ENCODE measurements at regions not wholly inside any gene's neighbourhood (a gene's known extent, or its start where the extent isn't known, plus 50 kb on each side); places are given as distances from the start of the nearest gene placed in this dataset.

DNA sequence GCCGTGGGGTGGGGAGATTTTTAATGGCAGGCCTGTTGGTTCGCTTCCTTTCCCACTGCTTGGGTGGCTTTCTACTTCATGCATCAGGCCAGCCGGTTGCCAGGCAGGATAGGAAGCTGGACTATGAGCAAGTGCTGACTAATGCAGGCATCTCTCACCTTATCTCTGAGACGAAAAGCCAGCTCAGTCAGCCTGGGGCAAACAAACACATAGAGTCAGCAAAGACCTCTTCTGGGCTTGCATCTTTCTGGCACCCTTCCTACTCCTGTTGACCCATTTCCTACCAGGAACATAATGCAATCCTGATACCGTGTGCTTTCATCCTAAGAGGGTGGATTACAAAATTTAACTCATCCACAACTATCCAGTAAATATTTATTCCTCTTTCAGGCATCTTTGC is 416.6 kb upstream of the MEX3C start:
- TF ChIP-seq, protein P1, sequence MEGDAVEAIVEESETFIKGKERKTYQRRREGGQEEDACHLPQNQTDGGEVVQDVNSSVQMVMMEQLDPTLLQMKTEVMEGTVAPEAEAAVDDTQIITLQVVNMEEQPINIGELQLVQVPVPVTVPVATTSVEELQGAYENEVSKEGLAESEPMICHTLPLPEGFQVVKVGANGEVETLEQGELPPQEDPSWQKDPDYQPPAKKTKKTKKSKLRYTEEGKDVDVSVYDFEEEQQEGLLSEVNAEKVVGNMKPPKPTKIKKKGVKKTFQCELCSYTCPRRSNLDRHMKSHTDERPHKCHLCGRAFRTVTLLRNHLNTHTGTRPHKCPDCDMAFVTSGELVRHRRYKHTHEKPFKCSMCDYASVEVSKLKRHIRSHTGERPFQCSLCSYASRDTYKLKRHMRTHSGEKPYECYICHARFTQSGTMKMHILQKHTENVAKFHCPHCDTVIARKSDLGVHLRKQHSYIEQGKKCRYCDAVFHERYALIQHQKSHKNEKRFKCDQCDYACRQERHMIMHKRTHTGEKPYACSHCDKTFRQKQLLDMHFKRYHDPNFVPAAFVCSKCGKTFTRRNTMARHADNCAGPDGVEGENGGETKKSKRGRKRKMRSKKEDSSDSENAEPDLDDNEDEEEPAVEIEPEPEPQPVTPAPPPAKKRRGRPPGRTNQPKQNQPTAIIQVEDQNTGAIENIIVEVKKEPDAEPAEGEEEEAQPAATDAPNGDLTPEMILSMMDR (IDR thresholded peaks at IDR 0.05; ENCODE audit: insufficient read depth, missing control alignments), result no peak
- no peak for DNase-seq (ENCODE audit: insufficient read length, low spot score)
- no peak for FAIRE-seq

DNA sequence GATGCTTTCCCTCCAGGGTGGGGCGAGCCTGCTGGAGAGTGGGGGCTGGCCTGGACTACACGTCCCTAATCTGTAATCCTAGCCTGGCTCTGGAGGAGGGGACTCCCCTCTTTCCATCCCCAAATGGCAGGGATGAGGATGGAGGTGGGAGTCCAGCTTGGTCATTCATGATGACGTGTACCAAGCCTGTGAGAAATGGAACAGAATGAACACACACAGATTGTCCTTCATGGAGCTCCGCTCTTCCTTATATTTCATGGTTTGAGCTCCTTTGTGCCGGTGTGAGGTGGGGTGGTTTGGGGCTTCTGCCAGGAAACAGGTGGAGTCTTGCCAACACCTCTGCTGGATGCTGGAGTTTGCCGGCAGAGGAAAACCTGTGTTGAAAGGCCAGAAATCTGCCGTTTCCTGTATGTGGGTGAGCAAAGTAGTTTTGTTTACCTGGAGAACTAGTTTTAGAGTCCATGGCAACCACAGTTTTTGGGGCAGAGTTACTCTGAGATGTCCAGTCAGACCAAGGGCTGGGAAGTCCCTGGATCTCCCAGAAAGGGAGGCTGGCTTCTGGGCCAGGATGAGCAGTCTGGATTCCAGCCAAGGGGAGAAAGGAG is 417.6 kb upstream of the MEX3C start:
- FAIRE-seq, result no peak
- no peak for DNase-seq (ENCODE audit: insufficient read length, low spot score)
- TF ChIP-seq, protein P1 (IDR thresholded peaks at IDR 0.05; ENCODE audit: insufficient read depth, missing control alignments), result no peak

DNA sequence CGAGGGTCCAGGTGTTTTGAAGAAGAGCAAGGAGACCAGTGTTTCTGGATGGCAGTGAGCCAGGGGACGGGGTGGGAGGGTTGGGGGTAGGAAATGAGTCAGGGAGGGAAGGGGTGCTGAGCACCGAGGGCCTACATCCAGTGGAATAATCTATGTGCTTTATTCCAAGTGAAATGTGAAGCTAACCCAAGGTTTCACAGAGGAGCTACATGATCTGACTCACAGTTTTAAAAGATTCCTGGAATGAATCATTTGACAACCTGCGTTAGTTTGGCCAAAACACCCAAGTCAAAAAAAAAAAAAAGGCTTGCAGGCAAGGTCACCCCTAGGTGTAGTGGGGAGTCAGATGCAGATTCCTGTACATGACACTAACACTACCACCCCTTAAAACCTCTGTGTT is 419.7 kb upstream of the MEX3C start:
- FAIRE-seq (no peak), DNase-seq (ENCODE audit: insufficient read length, low spot score) (no peak)
- TF ChIP-seq, protein P1 (IDR thresholded peaks at IDR 0.05; ENCODE audit: insufficient read depth, missing control alignments), result no peak

DNA sequence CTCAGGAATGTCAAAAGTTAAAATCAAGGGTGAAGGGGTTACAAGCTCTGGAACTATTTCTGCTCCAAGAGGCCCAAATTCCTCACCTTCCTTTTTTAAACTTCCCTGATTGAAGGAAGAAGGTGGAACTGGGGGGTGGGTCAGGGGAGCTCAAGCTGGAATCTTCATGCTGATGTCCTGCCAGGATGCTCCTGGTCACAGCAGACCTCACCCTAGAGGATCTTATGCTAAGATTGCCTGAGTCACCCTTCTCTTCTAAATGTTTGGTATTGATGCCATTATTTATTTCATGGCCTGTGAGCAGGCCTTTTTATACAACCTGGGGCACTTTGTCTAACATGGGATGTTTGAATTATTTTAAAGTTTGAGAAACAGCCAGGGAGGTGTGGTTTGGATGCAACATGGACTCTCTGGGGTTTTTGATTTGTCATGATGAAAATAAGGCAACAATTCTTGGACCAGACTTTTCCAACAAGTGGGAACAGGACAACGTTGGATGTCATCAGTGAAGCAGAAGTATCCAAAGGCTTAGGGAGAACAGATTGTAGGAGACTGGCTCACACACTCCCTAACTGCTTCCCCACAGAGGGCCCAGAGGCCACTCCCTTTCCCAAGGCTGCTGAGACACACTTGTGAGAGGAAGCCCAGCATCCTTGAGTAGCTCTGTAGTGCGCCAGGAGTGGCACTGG is 420.2 kb upstream of the MEX3C start:
- TF ChIP-seq, protein P1 (IDR thresholded peaks at IDR 0.05; ENCODE audit: insufficient read depth, missing control alignments), result no peak
- DNase-seq (ENCODE audit: insufficient read length, low spot score) (no peak), FAIRE-seq (no peak)

DNA sequence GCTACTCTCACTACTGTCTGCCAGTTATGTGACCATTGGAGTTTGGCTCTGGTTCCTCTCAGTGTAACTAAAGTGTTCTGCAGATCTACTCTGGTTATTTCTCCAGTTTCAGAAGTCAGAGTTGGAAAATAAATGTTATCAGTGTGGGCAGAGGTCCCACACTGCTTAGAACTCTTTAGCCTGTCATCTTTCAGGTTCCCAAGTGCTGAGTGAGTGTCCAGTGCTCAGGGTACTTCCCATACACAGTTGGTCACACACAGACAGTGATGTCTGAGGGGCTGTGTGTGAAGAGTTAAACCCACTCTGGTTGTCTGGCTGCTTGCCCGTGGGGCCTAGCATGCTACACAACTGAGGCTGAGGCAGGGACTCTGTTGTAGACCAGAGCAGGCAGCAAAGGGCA is 421.8 kb upstream of the MEX3C start:
- TF ChIP-seq, protein P1 (IDR thresholded peaks at IDR 0.05; ENCODE audit: insufficient read depth, missing control alignments), result no peak
- FAIRE-seq (no peak), DNase-seq (ENCODE audit: insufficient read length, low spot score) (no peak)

DNA sequence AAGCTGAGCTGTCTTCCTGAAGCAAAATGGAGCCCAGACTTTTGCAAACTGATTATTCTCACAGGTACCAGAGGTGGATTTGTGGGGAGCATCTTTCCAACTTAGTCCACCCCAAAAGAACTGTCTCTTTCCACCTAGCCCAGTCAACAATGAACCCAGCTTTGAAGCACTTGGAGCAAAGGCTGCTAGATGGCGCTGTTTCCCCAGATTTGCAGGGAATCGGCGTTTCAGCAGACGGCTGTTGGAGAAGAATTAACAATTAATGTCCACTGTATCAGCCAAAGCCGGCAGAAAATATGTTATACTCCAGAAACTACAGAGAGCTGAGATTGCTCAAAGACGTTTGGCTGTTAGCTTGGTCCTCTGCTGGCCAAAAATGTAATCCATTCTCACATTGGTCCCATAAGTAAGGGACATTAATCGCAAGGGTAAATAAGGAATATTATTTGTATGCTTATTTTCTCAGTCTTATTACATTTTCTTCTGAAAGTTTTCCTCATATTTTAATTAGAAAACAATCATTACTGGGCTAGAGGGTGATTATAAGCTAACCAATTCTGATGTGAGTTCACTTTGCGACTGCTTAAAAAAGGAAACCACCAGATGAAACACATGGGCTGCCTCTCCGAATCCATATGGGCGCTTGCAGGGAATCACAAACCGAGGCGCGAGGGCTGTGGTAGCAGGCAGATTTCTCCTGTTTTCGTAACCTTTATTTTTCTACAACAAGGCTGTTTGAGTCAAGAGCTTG is 423.8 kb upstream of the MEX3C start:
- FAIRE-seq (peak; percentile 93), DNase-seq (ENCODE audit: insufficient read length, low spot score) (peak; percentile 48)
- TF ChIP-seq, protein P1 (IDR thresholded peaks at IDR 0.05; ENCODE audit: insufficient read depth, missing control alignments), result peak; percentile 91

DNA sequence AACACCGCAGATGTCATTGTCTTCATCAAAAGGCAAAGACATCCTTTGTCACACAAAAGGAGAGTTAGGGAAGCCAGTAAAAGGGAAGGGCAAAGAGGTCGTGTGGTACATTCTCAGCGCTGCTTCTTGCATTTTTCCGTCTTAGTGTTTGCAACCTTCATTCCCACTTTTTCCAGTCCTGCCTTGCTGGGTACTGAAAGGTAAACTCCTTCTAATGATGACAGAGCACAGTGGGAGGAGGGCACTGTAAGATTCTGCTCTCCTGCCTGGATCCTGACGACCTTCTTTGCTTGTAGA is 424.3 kb upstream of the MEX3C start:
- no peak for DNase-seq (ENCODE audit: insufficient read length, low spot score)
- FAIRE-seq, result peak; percentile 46
- TF ChIP-seq, protein P1 (IDR thresholded peaks at IDR 0.05; ENCODE audit: insufficient read depth, missing control alignments), result no peak

All from D721Med (cell line).